OCI-LY1 (cell line): ENCODE measurements at regions not wholly inside any gene's neighbourhood (a gene's known extent, or its start where the extent isn't known, plus 50 kb on each side); places are given as distances from the start of the nearest gene placed in this dataset.

Source experiments
- CTCF ChIP-seq: fragments of 200-600 bp; sonication (generic), shearing (Covaris generic); IDR thresholded peaks from 2 replicates; pipeline ENCODE4 v1.5.1; 2017; ENCODE audit warnings: mild to moderate bottlenecking, antibody characterized with exemption, low read length, moderate library complexity, mixed read lengths
- EZH2 ChIP-seq: fragments of 200-600 bp; sonication (generic), shearing (Covaris generic); IDR thresholded peaks from 2 replicates; pipeline ENCODE4 v1.8.0; 2017; ENCODE audit warnings: borderline replicate concordance, mixed run types, mild to moderate bottlenecking, antibody characterized with exemption, low read length, moderate library complexity, mixed read lengths

- no peak for TF ChIP-seq CTCF
- no peak for TF ChIP-seq EZH2
These were observed 187.7 kb upstream of the ADAMTS5 start for GRCh38 chr21:27154451-27155129.
